Left lung (tissue), 4 donors: ENCODE measurements at regions not wholly inside any gene's neighbourhood (a gene's known extent, or its start where the extent isn't known, plus 50 kb on each side); places are given as distances from the start of the nearest gene placed in this dataset.

ENCODE experiments used
- ATAC-seq: fragments of 200-7000 bp; cut with Tn5 transposase; one replicate; pipeline ENCODE4 v1.9.1; 2020; ENCODE audit warnings: moderate library complexity
- DNase-seq, 4 donors: peaks; one replicate each; pipeline ENCODE4 v3.0.0-alpha.2; 2013 to 2020
- H3K27ac ChIP-seq, 2 donors: fragments of 200-600 bp; sonication (generic) in 1 of 2; one replicate each; pipeline versions ENCODE4 v1.5.0 to v1.8.0; 2020 to 2021
- H3K27me3 ChIP-seq, 2 donors: fragments of 200-600 bp; sonication (generic) in 1 of 2; one replicate each; pipeline versions ENCODE4 v1.5.0 to v1.8.0; 2020 to 2021
- H3K36me3 ChIP-seq, 2 donors: fragments of 200-600 bp; sonication (generic) in 1 of 2; one replicate each; pipeline versions ENCODE4 v1.5.0 to v1.8.0; 2020 to 2021
- H3K4me1 ChIP-seq, 2 donors: fragments of 200-600 bp; one replicate each; pipeline ENCODE4 v1.8.0; 2021
- H3K4me3 ChIP-seq, 2 donors: fragments of 200-600 bp; sonication (generic) in 1 of 2; one replicate each; pipeline versions ENCODE4 v1.5.0 to v1.8.0; 2020 to 2021; ENCODE audit warnings: mild to moderate bottlenecking in 1 of 2
- H3K9me3 ChIP-seq, 2 donors: fragments of 200-600 bp; sonication (generic) in 1 of 2; one replicate each; pipeline versions ENCODE4 v1.5.0 to v1.8.0; 2020 to 2021
- CTCF ChIP-seq, 2 donors: fragments of 200-600 bp; sonication (generic) in 1 of 2; IDR thresholded peaks; one replicate each; pipeline versions ENCODE4 v1.5.0 to v1.8.0; 2021; ENCODE audit warnings: antibody characterized with exemption in 2 of 2
- intact Hi-C, 2 donors: fragments of 100-400 bp; cut with DNase I; formaldehyde crosslinking; loops; one replicate each; pipeline versions ENCODE4 v1.11.2 to v1.14.2; 2022
- donor health status: DM: no; HTN: yes; CAD: no.
- donor health status: DM: no; HTN: no; CAD: no.

- Histone ChIP-seq H3K4me3 (no peak overlapping the region), H3K27ac (no peak overlapping the region), H3K4me1 (no peaks in the 10 kb centered on the region), H3K27me3 (no peaks in the 10 kb centered on the region), H3K9me3 (peaks cover 0 to 5% of the 10 kb centered on the region in 2 donors), H3K36me3 (no peaks in the 10 kb centered on the region)
- intact Hi-C loops: no loop called here
- ATAC-seq (no peak), DNase-seq (no peak)
- TF ChIP-seq CTCF (IDR thresholded peaks at IDR 0.05): no peak
These were observed 1000.9 kb upstream of the RBFOX1 start for GRCh38 chr16:6331770-6332169.

GRCh38 chr16:6317934-6318333, 1014.7 kb upstream of the RBFOX1 start:
- Histone ChIP-seq H3K4me3 (no peak overlapping the region), H3K36me3 (no peaks in the 10 kb centered on the region), H3K27ac (no peak overlapping the region), H3K4me1 (no peaks in the 10 kb centered on the region), H3K9me3 (no peaks in the 10 kb centered on the region), H3K27me3 (no peaks in the 10 kb centered on the region)
- no peak for DNase-seq
- ATAC-seq: no peak
- no peak for TF ChIP-seq CTCF (IDR thresholded peaks at IDR 0.05)
- intact Hi-C loops: no loop called here

- no peaks in the 10 kb centered on the region for H3K27me3 ChIP-seq
- no peaks in the 10 kb centered on the region for H3K4me1 ChIP-seq
- no peak overlapping the region for H3K27ac ChIP-seq
- DNase-seq (no peak), ATAC-seq (no peak)
- H3K9me3 ChIP-seq: no peaks in the 10 kb centered on the region
- H3K36me3 ChIP-seq: no peaks in the 10 kb centered on the region
- TF ChIP-seq CTCF (IDR thresholded peaks at IDR 0.05): no peak
- intact Hi-C loops: no loop called here
- no peak overlapping the region for H3K4me3 ChIP-seq
These were observed 1023.4 kb upstream of the RBFOX1 start for GRCh38 chr16:6309271-6309670.

GRCh38 chr16:6308176-6308575, 1024.5 kb upstream of the RBFOX1 start:
- H3K9me3 ChIP-seq: no peaks in the 10 kb centered on the region
- no peaks in the 10 kb centered on the region for H3K4me1 ChIP-seq
- no peak overlapping the region for H3K27ac ChIP-seq
- ATAC-seq (no peak), DNase-seq (no peak)
- no peak overlapping the region for H3K4me3 ChIP-seq
- no peaks in the 10 kb centered on the region for H3K36me3 ChIP-seq
- no peaks in the 10 kb centered on the region for H3K27me3 ChIP-seq
- intact Hi-C loops: no loop called here
- no peak for TF ChIP-seq CTCF (IDR thresholded peaks at IDR 0.05)

GRCh38 chr16:6300523-6300922, 1032.1 kb upstream of the RBFOX1 start:
- no peaks in the 10 kb centered on the region for H3K36me3 ChIP-seq
- no peaks in the 10 kb centered on the region for H3K27me3 ChIP-seq
- intact Hi-C loops: no loop called here
- no peak overlapping the region for H3K27ac ChIP-seq
- peaks cover 0 to 20% of the 10 kb centered on the region in 2 donors for H3K9me3 ChIP-seq
- DNase-seq (no peak), ATAC-seq (no peak)
- H3K4me3 ChIP-seq: no peak overlapping the region
- no peaks in the 10 kb centered on the region for H3K4me1 ChIP-seq
- no peak for TF ChIP-seq CTCF (IDR thresholded peaks at IDR 0.05)
